Esophagus muscularis mucosa (tissue), 4 donors: ENCODE measurements at regions not wholly inside any gene's neighbourhood (a gene's known extent, or its start where the extent isn't known, plus 50 kb on each side); places are given as distances from the start of the nearest gene placed in this dataset.

Source experiments
- DNase-seq: peaks from one replicate; pipeline ENCODE4 v3.0.0-alpha.2; 2017; ENCODE audit errors: extremely low spot score
- H3K27ac ChIP-seq, 4 donors: fragments of 200-600 bp; sonication (generic); replicated peaks in 1 of 4; 1 replicate in 3 of 4; 2 replicates in 1 of 4; pipeline ENCODE4 v1.5.1; 2016 to 2019; ENCODE audit warnings: mild to moderate bottlenecking in 1 of 4
- H3K27me3 ChIP-seq, 4 donors: fragments of 200-600 bp; sonication (generic); one replicate each; pipeline versions ENCODE4 v1.5.1 to v1.6.0; 2016 to 2019
- H3K36me3 ChIP-seq, 4 donors: fragments of 200-600 bp; sonication (generic); one replicate each; pipeline ENCODE4 v1.5.1; 2016 to 2019
- H3K4me1 ChIP-seq, 4 donors: fragments of 200-600 bp; sonication (generic); one replicate each; pipeline ENCODE4 v1.5.1; 2016 to 2019
- H3K4me3 ChIP-seq, 4 donors: fragments of 200-600 bp; sonication (generic); 1 replicate in 2 of 4; 2 replicates in 2 of 4; pipeline ENCODE4 v1.5.1; 2016 to 2019; ENCODE audit warnings: mild to moderate bottlenecking in 4 of 4, moderate library complexity in 1 of 4
- H3K9me3 ChIP-seq, 4 donors: fragments of 200-600 bp; sonication (generic); 1 replicate in 3 of 4; 2 replicates in 1 of 4; pipeline ENCODE4 v1.5.1; 2016 to 2019
- EP300 ChIP-seq: sonication (generic); formaldehyde crosslinking; IDR thresholded peaks from one replicate; pipeline ENCODE4 v1.6.1; 2017; ENCODE audit warnings: antibody characterized with exemption
- POLR2A ChIP-seq: fragments of 450-650 bp; IDR thresholded peaks from one replicate; pipeline ENCODE4 v1.6.1; 2017; ENCODE audit warnings: antibody characterized with exemption, moderate library complexity, mild to moderate bottlenecking, low read depth
- POLR2AphosphoS5 ChIP-seq, 2 donors: sonication (generic); formaldehyde crosslinking; IDR thresholded peaks; one replicate each; pipeline ENCODE4 v1.6.1; 2017; ENCODE audit warnings: antibody characterized with exemption in 2 of 2
- WGBS: methylation state at CpG from one replicate; pipeline ENCODE4 v1.1.5; 2018; 5-methylcytosine and 5-hydroxymethylcytosine counted together
- intact Hi-C: fragments of 100-400 bp; cut with DNase I; formaldehyde crosslinking; loops from one replicate; pipeline ENCODE4 v1.15.1; 2023
- TF ChIP-seq, protein P1 (sequence below), 3 experiments: fragments of 200-600 bp in 2 of 3; fragments of 450-650 bp in 1 of 3; sonication (generic) in 2 of 3; IDR thresholded peaks; one replicate each; pipeline ENCODE4 v1.5.1; 2017 to 2019; ENCODE audit warnings: antibody characterized with exemption in 3 of 3, mild to moderate bottlenecking in 2 of 3, moderate library complexity in 1 of 3

DNA sequence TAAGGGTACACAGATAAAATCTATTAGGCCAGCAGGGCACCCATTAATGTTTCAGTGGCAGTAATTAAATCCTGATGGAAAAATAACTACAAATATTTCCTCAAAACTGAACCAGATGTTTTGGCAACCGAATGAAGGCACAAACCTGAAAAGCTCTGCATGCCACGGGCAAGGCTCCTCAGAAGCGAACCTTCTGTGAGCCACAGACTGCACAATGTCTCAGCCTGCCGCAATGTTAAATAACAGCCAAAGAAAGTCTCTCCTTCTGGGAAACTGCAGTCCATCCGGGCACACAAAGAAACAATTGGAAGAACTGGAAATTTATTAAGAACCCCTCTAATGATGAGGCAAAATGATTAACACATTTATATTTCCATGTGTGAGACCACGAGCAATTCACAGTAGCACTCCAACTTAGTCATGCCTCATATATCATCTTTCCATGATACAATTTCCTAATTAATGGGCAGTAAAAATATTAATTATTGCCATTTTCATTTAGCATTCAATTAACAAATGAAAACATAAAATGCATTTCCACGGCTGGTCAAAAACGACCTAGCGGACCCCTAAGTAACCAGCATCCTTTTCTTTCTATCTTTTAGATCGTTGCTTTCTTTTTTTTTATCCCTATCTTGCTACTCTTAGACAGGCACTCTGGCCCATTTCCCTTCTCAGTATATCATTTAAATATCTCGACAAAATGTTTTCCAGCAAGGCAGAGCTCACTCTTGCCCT is 237.5 kb downstream of the EPHA4 start:
- DNase-seq, result no peak
- Histone ChIP-seq H3K36me3 (no peaks in the 10 kb centered on the region), H3K27me3 (no peaks in the 10 kb centered on the region), H3K4me1 (no peaks in the 10 kb centered on the region), H3K9me3 (no peaks in the 10 kb centered on the region), H3K4me3 (no peak overlapping the region), H3K27ac (no peak overlapping the region)
- intact Hi-C loops, result no loop called here
- 77% methylated on average over 11 of the region's 11 CpGs for WGBS
- TF ChIP-seq, protein P1, sequence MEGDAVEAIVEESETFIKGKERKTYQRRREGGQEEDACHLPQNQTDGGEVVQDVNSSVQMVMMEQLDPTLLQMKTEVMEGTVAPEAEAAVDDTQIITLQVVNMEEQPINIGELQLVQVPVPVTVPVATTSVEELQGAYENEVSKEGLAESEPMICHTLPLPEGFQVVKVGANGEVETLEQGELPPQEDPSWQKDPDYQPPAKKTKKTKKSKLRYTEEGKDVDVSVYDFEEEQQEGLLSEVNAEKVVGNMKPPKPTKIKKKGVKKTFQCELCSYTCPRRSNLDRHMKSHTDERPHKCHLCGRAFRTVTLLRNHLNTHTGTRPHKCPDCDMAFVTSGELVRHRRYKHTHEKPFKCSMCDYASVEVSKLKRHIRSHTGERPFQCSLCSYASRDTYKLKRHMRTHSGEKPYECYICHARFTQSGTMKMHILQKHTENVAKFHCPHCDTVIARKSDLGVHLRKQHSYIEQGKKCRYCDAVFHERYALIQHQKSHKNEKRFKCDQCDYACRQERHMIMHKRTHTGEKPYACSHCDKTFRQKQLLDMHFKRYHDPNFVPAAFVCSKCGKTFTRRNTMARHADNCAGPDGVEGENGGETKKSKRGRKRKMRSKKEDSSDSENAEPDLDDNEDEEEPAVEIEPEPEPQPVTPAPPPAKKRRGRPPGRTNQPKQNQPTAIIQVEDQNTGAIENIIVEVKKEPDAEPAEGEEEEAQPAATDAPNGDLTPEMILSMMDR (IDR thresholded peaks at IDR 0.05), result no peak
- TF ChIP-seq POLR2AphosphoS5 (IDR thresholded peaks at IDR 0.05), result no peak
- TF ChIP-seq POLR2A, result no peak
- TF ChIP-seq EP300, result no peak

DNA sequence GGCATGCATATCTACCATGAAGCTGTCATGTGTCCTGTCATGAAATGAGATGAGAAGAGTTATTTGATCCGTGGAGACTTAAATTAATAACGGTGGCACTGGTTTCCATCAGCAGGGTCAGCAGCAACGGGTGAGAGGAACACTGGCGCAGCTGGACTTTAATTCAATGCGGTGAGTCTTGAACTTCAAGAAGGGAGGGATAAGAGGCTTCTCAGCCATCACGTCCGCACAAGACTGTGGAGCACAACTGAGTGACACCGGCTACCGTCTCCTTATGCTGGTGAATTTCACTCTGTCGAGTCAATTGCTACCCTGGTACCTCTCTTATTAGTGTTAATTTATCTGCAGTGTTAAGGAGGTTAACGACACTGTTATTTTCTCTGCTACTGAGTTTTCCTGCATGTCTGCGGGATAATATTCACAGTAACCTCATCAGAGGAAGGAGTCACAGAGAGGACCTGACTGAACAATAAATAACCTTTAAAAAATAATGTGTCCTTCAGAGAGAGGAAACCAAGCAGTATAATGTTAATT is 236.8 kb downstream of the EPHA4 start:
- Histone ChIP-seq H3K4me3 (no peak overlapping the region), H3K4me1 (no peaks in the 10 kb centered on the region), H3K36me3 (no peaks in the 10 kb centered on the region), H3K27ac (no peak overlapping the region), H3K9me3 (no peaks in the 10 kb centered on the region), H3K27me3 (no peaks in the 10 kb centered on the region)
- TF ChIP-seq, protein P1 (IDR thresholded peaks at IDR 0.05), result no peak
- TF ChIP-seq POLR2AphosphoS5 (IDR thresholded peaks at IDR 0.05) (no peak), EP300 (no peak), POLR2A (no peak)
- DNase-seq, result no peak
- WGBS, result 72% methylated on average over 12 of the region's 12 CpGs
- intact Hi-C loops, result no loop called here

DNA sequence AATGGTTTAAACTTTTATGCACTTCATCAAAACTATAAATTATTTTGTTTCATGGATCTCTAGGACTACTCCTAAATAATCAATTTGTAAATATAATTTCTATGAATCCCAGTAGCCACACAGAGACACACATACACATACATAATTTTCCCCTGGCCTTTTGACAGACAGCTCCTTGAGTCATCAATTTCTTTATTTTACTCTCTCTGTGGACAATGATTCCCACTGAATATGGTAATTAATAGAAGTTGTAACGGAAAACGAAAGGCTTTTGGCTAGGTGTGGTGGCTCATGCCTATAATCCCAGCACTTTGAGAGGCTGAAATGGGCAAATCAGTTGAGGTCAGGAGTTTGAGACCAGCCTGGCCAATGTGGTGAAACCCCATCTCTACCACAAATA is 235.1 kb downstream of the EPHA4 start:
- no peaks in the 10 kb centered on the region for H3K36me3 ChIP-seq
- no peak overlapping the region for H3K4me3 ChIP-seq
- H3K9me3 ChIP-seq, result no peaks in the 10 kb centered on the region
- 89% methylated on average over 2 of the region's 2 CpGs for WGBS
- no peak for DNase-seq
- no peak overlapping the region for H3K27ac ChIP-seq
- H3K27me3 ChIP-seq, result no peaks in the 10 kb centered on the region
- TF ChIP-seq EP300 (no peak), POLR2AphosphoS5 (IDR thresholded peaks at IDR 0.05) (no peak), POLR2A (no peak)
- TF ChIP-seq, protein P1 (IDR thresholded peaks at IDR 0.05), result no peak
- intact Hi-C loops, result no loop called here
- H3K4me1 ChIP-seq, result no peaks in the 10 kb centered on the region

DNA sequence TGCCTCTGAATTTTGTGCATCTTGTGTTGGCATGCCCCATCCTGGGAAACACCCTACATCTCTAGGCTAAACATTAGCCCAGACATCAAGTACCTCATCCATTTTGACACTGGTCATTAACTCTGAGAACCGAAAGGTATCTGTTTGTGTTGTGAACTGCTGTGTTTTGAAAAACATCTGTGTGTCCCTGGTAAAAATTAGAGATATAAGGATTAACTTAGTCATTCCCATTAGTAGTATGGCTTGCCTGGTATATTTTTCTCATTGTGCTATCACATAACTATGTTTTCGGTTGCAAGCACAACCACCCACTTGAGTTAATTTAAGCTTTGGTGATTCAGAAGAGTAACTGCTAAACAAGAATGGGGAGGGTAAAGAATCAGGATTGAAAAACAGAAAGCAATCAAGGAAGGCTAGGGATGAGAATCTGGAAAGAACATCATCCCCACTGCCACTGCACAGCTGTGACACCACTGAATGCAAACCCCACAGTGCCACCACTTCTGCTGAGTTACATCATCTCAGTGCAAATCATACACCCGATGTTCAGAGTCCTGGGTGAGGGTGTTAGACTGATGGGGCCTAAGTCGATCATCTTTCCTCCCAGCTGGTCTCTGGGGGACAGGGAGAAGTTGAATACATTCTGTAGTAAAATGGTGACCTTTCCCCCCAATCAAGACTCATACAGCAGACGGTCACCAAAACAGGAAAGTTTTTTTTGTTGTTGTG is 234.0 kb downstream of the EPHA4 start:
- H3K27me3 ChIP-seq, result no peaks in the 10 kb centered on the region
- no peaks in the 10 kb centered on the region for H3K9me3 ChIP-seq
- no peaks in the 10 kb centered on the region for H3K4me1 ChIP-seq
- no peak overlapping the region for H3K4me3 ChIP-seq
- no peak for DNase-seq
- no peak overlapping the region for H3K27ac ChIP-seq
- 91% methylated on average over 5 of the region's 5 CpGs for WGBS
- intact Hi-C loops, result no loop called here
- no peaks in the 10 kb centered on the region for H3K36me3 ChIP-seq
- TF ChIP-seq POLR2AphosphoS5 (IDR thresholded peaks at IDR 0.05), result no peak
- no peak for TF ChIP-seq POLR2A

DNA sequence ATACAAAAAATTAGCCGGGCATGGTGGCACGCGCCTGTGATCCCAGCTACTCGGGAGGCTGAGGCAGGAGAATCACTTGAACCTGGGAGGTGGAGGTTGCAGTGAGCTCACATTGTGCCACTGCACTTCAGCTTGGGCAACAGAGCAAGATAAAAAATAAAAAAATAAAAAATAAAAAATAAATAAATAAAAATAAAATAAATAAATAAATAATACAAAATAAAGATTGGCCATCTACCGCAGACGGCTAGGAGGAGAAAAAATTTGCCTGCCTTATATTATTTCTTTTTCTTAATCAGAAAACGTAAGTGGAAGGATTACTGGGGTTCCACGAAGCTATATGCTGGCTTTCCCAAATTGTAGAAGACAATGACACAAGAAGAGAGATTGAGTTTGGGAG is 229.7 kb downstream of the EPHA4 start:
- no peak overlapping the region for H3K4me3 ChIP-seq
- TF ChIP-seq POLR2AphosphoS5 (IDR thresholded peaks at IDR 0.05) (no peak), POLR2A (no peak), EP300 (no peak)
- TF ChIP-seq, protein P1 (IDR thresholded peaks at IDR 0.05), result no peak
- no peaks in the 10 kb centered on the region for H3K4me1 ChIP-seq
- H3K36me3 ChIP-seq, result no peaks in the 10 kb centered on the region
- no peak overlapping the region for H3K27ac ChIP-seq
- H3K9me3 ChIP-seq, result no peaks in the 10 kb centered on the region
- intact Hi-C loops, result no loop called here
- H3K27me3 ChIP-seq, result no peaks in the 10 kb centered on the region
- no peak for DNase-seq
- 89% methylated on average over 8 of the region's 8 CpGs for WGBS
